Keratinocyte (primary cell): ENCODE measurements at regions not wholly inside any gene's neighbourhood (a gene's known extent, or its start where the extent isn't known, plus 50 kb on each side); places are given as distances from the start of the nearest gene placed in this dataset.

Experiments used
- DNase-seq: peaks from one replicate; pipeline ENCODE4 v3.0.0-alpha.2; 2011; ENCODE audit warnings: low read depth, missing footprints, low spot score
- FAIRE-seq: peaks from 2 replicates; lab custom pipeline; 2011; peaks lifted over from hg19 to GRCh38; lab: Jason Lieb, UNC
- H2AFZ ChIP-seq: 2 replicates; pipeline ENCODE4 v1.6.0; 2012; ENCODE audit warnings: low read length, control low read depth, inconsistent platforms; ENCODE audit not compliant: control insufficient read depth
- H3K27ac ChIP-seq: 2 replicates; pipeline ENCODE4 v1.5.1; 2011; ENCODE audit warnings: low read length; ENCODE audit not compliant: control insufficient read depth, insufficient read depth
- H3K27me3 ChIP-seq: 3 replicates; pipeline ENCODE4 v1.6.0; 2011; ENCODE audit warnings: low read length; ENCODE audit not compliant: control insufficient read depth, insufficient read depth; ENCODE audit errors: extremely low read depth
- H3K36me3 ChIP-seq, 2 experiments: 2 replicates in 1 of 2; 3 replicates in 1 of 2; pipeline ENCODE4 v1.5.1; 2011; ENCODE audit warnings: low read length in 2 of 2, mild to moderate bottlenecking in 1 of 2; ENCODE audit not compliant: control insufficient read depth in 2 of 2, insufficient read depth in 2 of 2; ENCODE audit errors: extremely low read depth in 1 of 2
- H3K4me1 ChIP-seq: 3 replicates; pipeline ENCODE4 v1.5.1; 2011; ENCODE audit warnings: low read length; ENCODE audit not compliant: control insufficient read depth, insufficient read depth; ENCODE audit errors: extremely low read depth
- H3K4me2 ChIP-seq: 3 replicates; pipeline ENCODE4 v1.6.0; 2011; ENCODE audit warnings: low read depth, low read length; ENCODE audit not compliant: control insufficient read depth, insufficient read depth; ENCODE audit errors: extremely low read depth
- H3K4me3 ChIP-seq, 3 experiments: fragments of 200-600 bp in 1 of 3; sonication (generic) in 1 of 3; 2 replicates in 2 of 3; 3 replicates in 1 of 3; pipeline ENCODE4 v1.5.1; 2011 to 2016; ENCODE audit warnings: low read length in 3 of 3, mild to moderate bottlenecking in 3 of 3, control low read depth in 2 of 3, inconsistent platforms in 1 of 3, low read depth in 1 of 3, mixed read lengths in 1 of 3, mixed run types in 1 of 3, moderate library complexity in 1 of 3; ENCODE audit not compliant: control insufficient read depth in 2 of 3, insufficient read depth in 2 of 3; ENCODE audit errors: extremely low read depth in 1 of 3
- H3K79me2 ChIP-seq: 2 replicates; pipeline ENCODE4 v1.6.0; 2012; ENCODE audit warnings: low read length; ENCODE audit not compliant: control insufficient read depth, insufficient read depth
- H3K9ac ChIP-seq: 3 replicates; pipeline ENCODE4 v1.6.0; 2011; ENCODE audit warnings: low read length; ENCODE audit not compliant: control insufficient read depth, insufficient read depth; ENCODE audit errors: extremely low read depth
- H3K9me1 ChIP-seq: 3 replicates; pipeline ENCODE4 v1.6.0; 2011; ENCODE audit warnings: low read length; ENCODE audit not compliant: control insufficient read depth, insufficient read depth; ENCODE audit errors: extremely low read depth
- H3K9me3 ChIP-seq: 2 replicates; pipeline ENCODE4 v1.5.1; 2012; ENCODE audit warnings: low read depth, low read length; ENCODE audit not compliant: control insufficient read depth
- H4K20me1 ChIP-seq: 3 replicates; pipeline ENCODE4 v1.6.0; 2011; ENCODE audit warnings: low read length; ENCODE audit not compliant: control insufficient read depth, insufficient read depth; ENCODE audit errors: extremely low read depth
- EZH2 ChIP-seq: IDR thresholded peaks from one replicate; pipeline ENCODE4 v1.6.1; 2012; ENCODE audit warnings: inconsistent platforms, mild to moderate bottlenecking, low read length, moderate library complexity
- dilution Hi-C: fragments of 300-500 bp; cut with MboI; formaldehyde crosslinking; loops from one replicate; pipeline ENCODE4 v1.7.0; 2020; ENCODE audit warnings: low sequenced_read_pairs; ENCODE audit not compliant: extremely low pct_ligation_motif_present
- TF ChIP-seq, protein P1 (sequence below), 3 experiments: IDR thresholded peaks in 1 of 3; conservative IDR thresholded peaks in 1 of 3; optimal IDR thresholded peaks in 1 of 3; 2 replicates in 2 of 3; 3 replicates in 1 of 3; pipeline versions ENCODE3 to v1.5.1; 2011; ENCODE audit warnings: low read length in 3 of 3, mild to moderate bottlenecking in 3 of 3, moderate library complexity in 2 of 3, control low read depth in 1 of 3, inconsistent platforms in 1 of 3; ENCODE audit not compliant: insufficient read depth in 2 of 3; ENCODE audit errors: extremely low read depth in 1 of 3

DNA sequence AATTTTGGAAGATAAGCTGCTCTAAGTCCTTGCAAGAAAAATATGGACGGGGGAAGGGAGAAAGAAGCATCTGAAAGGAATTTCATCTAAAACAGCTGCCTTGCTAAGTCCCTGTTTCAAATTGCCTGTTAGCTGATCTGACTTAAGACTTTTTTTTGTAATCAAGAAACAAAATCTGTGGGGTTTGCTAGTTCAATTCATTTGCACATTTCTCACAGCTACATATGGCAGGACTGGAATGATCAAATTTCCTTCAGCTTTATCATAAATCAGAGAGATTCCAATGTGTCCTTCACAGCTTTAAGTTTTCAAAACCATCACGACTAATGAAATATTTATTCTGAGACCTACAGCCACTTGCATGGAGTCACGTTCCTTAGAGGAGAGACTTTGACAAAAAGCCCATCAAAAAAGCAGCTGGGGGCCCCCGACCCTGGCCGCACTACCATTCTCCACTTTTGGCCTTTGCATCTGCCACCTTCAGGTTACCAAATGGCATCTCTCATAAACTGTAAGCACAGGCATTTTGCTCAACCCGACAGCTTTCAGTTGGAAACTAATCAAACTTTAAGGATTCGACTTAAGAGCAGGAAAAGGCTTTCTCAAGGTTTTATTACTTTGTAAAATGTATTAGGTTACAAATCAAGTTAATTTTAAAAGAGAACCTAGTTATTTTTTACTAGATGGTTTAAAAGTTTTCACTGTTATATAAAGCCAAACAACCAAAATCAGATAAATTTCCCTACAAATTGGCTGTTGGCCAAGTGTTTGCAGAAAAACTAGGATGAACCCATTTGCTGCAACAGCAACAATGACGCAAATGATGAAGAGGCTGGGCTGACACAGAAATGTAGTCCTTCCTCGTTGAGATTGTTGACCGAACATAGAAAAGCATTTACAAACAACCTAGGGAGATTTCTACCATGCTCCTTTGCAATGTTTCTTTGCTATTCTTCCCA lies 100.4 kb upstream of the RND3 start:
- H3K9me3 ChIP-seq: no peaks in the 10 kb centered on the region
- H3K4me1 ChIP-seq: peaks cover 11% of the 10 kb centered on the region
- TF ChIP-seq EZH2: no peak
- TF ChIP-seq, protein P1, sequence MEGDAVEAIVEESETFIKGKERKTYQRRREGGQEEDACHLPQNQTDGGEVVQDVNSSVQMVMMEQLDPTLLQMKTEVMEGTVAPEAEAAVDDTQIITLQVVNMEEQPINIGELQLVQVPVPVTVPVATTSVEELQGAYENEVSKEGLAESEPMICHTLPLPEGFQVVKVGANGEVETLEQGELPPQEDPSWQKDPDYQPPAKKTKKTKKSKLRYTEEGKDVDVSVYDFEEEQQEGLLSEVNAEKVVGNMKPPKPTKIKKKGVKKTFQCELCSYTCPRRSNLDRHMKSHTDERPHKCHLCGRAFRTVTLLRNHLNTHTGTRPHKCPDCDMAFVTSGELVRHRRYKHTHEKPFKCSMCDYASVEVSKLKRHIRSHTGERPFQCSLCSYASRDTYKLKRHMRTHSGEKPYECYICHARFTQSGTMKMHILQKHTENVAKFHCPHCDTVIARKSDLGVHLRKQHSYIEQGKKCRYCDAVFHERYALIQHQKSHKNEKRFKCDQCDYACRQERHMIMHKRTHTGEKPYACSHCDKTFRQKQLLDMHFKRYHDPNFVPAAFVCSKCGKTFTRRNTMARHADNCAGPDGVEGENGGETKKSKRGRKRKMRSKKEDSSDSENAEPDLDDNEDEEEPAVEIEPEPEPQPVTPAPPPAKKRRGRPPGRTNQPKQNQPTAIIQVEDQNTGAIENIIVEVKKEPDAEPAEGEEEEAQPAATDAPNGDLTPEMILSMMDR (optimal IDR thresholded peaks at IDR 0.05 in 1 of 3, IDR thresholded peaks at IDR 0.05 in 1 of 3, conservative IDR thresholded peaks at IDR 0.05 in 1 of 3; ENCODE audit: extremely low read depth in 1 of 3, insufficient read depth in 2 of 3, low read length in 3 of 3): no peak
- DNase-seq: no peak
- no peaks in the 10 kb centered on the region for H3K36me3 ChIP-seq
- peak overlapping the region; percentile 15 for H3K4me2 ChIP-seq
- H2AFZ ChIP-seq: no peak overlapping the region
- H4K20me1 ChIP-seq: no peaks in the 10 kb centered on the region
- H3K4me3 ChIP-seq: no peak overlapping the region
- H3K27ac ChIP-seq: peak overlapping the region; percentile 36
- no peaks in the 10 kb centered on the region for H3K9me1 ChIP-seq
- H3K27me3 ChIP-seq: no peaks in the 10 kb centered on the region
- peak; percentile 52 for FAIRE-seq
- no peak overlapping the region for H3K9ac ChIP-seq
- dilution Hi-C loops: no loop called here
- no peaks in the 10 kb centered on the region for H3K79me2 ChIP-seq

DNA sequence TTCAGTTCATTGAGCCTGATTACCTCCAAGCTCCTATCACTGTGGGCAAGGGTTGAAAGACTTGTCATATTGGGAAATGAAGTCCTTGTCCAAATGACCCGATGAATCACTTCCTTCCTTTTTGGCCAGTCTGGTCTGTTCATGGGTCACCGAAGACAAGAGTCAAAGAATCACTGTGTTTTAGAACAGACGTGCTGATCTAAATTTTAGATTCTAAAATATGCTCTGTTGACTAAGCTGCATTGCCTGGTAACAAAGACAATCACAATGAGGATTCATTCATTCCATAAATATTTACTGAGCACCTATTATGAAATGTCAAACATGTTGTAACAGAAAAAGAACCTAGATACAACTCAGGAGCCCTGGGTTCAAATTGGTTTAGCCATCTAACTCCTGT lies 99.4 kb upstream of the RND3 start:
- H3K9me3 ChIP-seq: no peaks in the 10 kb centered on the region
- DNase-seq (peak; percentile 25), FAIRE-seq (peak; percentile 74)
- TF ChIP-seq EZH2: no peak
- TF ChIP-seq, protein P1 (optimal IDR thresholded peaks at IDR 0.05 in 1 of 3, IDR thresholded peaks at IDR 0.05 in 1 of 3, conservative IDR thresholded peaks at IDR 0.05 in 1 of 3; ENCODE audit: extremely low read depth in 1 of 3, insufficient read depth in 2 of 3, low read length in 3 of 3): no peak
- H3K4me1 ChIP-seq: peaks cover 11% of the 10 kb centered on the region
- dilution Hi-C loops: no loop called here
- no peak overlapping the region for H2AFZ ChIP-seq
- H3K9me1 ChIP-seq: no peaks in the 10 kb centered on the region
- no peak overlapping the region for H3K4me3 ChIP-seq
- H4K20me1 ChIP-seq: no peaks in the 10 kb centered on the region
- no peaks in the 10 kb centered on the region for H3K36me3 ChIP-seq
- no peak overlapping the region for H3K9ac ChIP-seq
- peak overlapping the region; percentile 11 for H3K4me2 ChIP-seq
- H3K79me2 ChIP-seq: no peaks in the 10 kb centered on the region
- H3K27me3 ChIP-seq: no peaks in the 10 kb centered on the region
- H3K27ac ChIP-seq: peak overlapping the region; percentile 65
